ENCODE measurements at regions not wholly inside any gene's neighbourhood (a gene's known extent, or its start where the extent isn't known, plus 50 kb on each side); places are given as distances from the start of the nearest gene placed in this dataset.

GRCh38 chr3:20319551-20319950 lies 133.5 kb upstream of the SGO1 start:
- no peak for TF ChIP-seq CTCF (conservative IDR thresholded peaks at IDR 0.05; ENCODE audit: low read length)
- no peak for TF ChIP-seq EZH2phosphoT487 (IDR thresholded peaks at IDR 0.05; ENCODE audit: borderline replicate concordance)

All from Loucy (cell line).